Smooth muscle cell (in vitro differentiated cells): ENCODE measurements at regions not wholly inside any gene's neighbourhood (a gene's known extent, or its start where the extent isn't known, plus 50 kb on each side); places are given as distances from the start of the nearest gene placed in this dataset.
A peak's percentile ranks its signal among the peaks of the same experiment; 100 is the strongest.

Experiments used
- DNase-seq: peaks from one replicate; lab custom pipeline; 2025; ENCODE audit not compliant: unreplicated experiment; lab: John Stamatoyannopoulos, UW
- H2AFZ ChIP-seq: fragments of 200-600 bp; sonication (generic); 2 replicates; pipeline ENCODE4 v1.6.0; 2016; ENCODE audit warnings: antibody characterized with exemption, low read depth, mild to moderate bottlenecking
- H3F3A ChIP-seq: fragments of 200-600 bp; sonication (generic); 2 replicates; pipeline ENCODE4 v1.6.0; 2017; ENCODE audit warnings: antibody characterized with exemption, low read depth
- H3K27ac ChIP-seq: fragments of 200-600 bp; sonication (generic); 2 replicates; pipeline ENCODE4 v1.5.1; 2016; ENCODE audit warnings: low read depth, mild to moderate bottlenecking
- H3K27me3 ChIP-seq: fragments of 200-600 bp; sonication (generic); 2 replicates; pipeline ENCODE4 v1.6.1; 2016; ENCODE audit warnings: low read depth, mild to moderate bottlenecking
- H3K36me3 ChIP-seq: fragments of 200-600 bp; sonication (generic); 2 replicates; pipeline ENCODE4 v1.5.1; 2016; ENCODE audit warnings: low read depth
- H3K4me1 ChIP-seq: fragments of 200-600 bp; sonication (generic); 2 replicates; pipeline ENCODE4 v1.5.1; 2016; ENCODE audit warnings: low read depth
- H3K4me2 ChIP-seq: fragments of 200-600 bp; sonication (generic); 2 replicates; pipeline ENCODE4 v1.6.0; 2016; ENCODE audit warnings: mild to moderate bottlenecking
- H3K4me3 ChIP-seq: fragments of 200-600 bp; sonication (generic); 2 replicates; pipeline ENCODE4 v1.5.1; 2016; ENCODE audit warnings: mild to moderate bottlenecking
- H3K79me2 ChIP-seq: fragments of 200-600 bp; sonication (generic); 2 replicates; pipeline ENCODE4 v1.6.0; 2016; ENCODE audit warnings: low read depth, mild to moderate bottlenecking
- H3K9ac ChIP-seq: fragments of 200-600 bp; sonication (generic); 2 replicates; pipeline ENCODE4 v1.6.0; 2016; ENCODE audit warnings: low read depth
- H3K9me3 ChIP-seq: fragments of 200-600 bp; sonication (generic); replicated peaks from 2 replicates; pipeline ENCODE4 v1.5.1; 2016; ENCODE audit warnings: low read depth
- H4K20me1 ChIP-seq: fragments of 200-600 bp; sonication (generic); 2 replicates; pipeline ENCODE4 v1.6.0; 2016; ENCODE audit warnings: low read depth
- WGBS: methylation state at CpG from one replicate; pipeline ENCODE4 v1.1.7; 2016; ENCODE audit warnings: low lambda C conversion rate; 5-methylcytosine and 5-hydroxymethylcytosine counted together
- TF ChIP-seq, protein P1 (sequence below): fragments of 200-600 bp; sonication (generic); IDR thresholded peaks from 2 replicates; pipeline ENCODE4 v1.5.1; 2017; ENCODE audit warnings: borderline replicate concordance, mild to moderate bottlenecking, antibody characterized with exemption; ENCODE audit not compliant: insufficient read depth, poor library complexity, severe bottlenecking

DNA sequence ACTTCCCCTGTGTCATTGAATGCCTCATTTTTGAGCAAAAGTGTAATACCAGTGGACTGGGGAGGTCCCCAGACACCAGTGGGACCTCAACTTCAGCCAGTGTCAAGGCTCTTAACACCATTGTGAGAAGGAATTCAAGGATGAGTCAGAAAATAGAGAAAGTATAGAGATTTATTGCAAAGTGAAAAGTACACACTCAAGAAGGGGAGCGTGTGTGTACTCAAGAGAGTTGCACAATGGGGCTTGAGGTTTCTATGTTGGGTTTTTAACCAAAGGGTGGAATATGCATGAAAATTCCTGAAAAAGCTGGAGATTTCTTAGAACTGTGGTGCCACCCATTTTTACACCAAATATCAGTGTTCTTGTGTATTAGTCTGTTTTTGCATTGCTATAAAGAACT is 81.9 kb downstream of the ADCYAP1 start:
- no peaks in the 10 kb centered on the region for H4K20me1 ChIP-seq
- DNase-seq, result no peak
- H3K4me3 ChIP-seq, result no peak overlapping the region
- no peak overlapping the region for H3K9ac ChIP-seq
- H3K36me3 ChIP-seq, result no peaks in the 10 kb centered on the region
- H3K4me2 ChIP-seq, result no peak overlapping the region
- H3K79me2 ChIP-seq, result no peaks in the 10 kb centered on the region
- no peaks in the 10 kb centered on the region for H3K9me3 ChIP-seq
- 100% methylated on average over 1 of the region's 1 CpG for WGBS
- TF ChIP-seq, protein P1, sequence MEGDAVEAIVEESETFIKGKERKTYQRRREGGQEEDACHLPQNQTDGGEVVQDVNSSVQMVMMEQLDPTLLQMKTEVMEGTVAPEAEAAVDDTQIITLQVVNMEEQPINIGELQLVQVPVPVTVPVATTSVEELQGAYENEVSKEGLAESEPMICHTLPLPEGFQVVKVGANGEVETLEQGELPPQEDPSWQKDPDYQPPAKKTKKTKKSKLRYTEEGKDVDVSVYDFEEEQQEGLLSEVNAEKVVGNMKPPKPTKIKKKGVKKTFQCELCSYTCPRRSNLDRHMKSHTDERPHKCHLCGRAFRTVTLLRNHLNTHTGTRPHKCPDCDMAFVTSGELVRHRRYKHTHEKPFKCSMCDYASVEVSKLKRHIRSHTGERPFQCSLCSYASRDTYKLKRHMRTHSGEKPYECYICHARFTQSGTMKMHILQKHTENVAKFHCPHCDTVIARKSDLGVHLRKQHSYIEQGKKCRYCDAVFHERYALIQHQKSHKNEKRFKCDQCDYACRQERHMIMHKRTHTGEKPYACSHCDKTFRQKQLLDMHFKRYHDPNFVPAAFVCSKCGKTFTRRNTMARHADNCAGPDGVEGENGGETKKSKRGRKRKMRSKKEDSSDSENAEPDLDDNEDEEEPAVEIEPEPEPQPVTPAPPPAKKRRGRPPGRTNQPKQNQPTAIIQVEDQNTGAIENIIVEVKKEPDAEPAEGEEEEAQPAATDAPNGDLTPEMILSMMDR, result no peak
- no peaks in the 10 kb centered on the region for H3F3A ChIP-seq
- no peaks in the 10 kb centered on the region for H3K27me3 ChIP-seq
- H3K4me1 ChIP-seq, result peaks cover 24% of the 10 kb centered on the region
- H3K27ac ChIP-seq, result no peak overlapping the region
- H2AFZ ChIP-seq, result no peak overlapping the region

DNA sequence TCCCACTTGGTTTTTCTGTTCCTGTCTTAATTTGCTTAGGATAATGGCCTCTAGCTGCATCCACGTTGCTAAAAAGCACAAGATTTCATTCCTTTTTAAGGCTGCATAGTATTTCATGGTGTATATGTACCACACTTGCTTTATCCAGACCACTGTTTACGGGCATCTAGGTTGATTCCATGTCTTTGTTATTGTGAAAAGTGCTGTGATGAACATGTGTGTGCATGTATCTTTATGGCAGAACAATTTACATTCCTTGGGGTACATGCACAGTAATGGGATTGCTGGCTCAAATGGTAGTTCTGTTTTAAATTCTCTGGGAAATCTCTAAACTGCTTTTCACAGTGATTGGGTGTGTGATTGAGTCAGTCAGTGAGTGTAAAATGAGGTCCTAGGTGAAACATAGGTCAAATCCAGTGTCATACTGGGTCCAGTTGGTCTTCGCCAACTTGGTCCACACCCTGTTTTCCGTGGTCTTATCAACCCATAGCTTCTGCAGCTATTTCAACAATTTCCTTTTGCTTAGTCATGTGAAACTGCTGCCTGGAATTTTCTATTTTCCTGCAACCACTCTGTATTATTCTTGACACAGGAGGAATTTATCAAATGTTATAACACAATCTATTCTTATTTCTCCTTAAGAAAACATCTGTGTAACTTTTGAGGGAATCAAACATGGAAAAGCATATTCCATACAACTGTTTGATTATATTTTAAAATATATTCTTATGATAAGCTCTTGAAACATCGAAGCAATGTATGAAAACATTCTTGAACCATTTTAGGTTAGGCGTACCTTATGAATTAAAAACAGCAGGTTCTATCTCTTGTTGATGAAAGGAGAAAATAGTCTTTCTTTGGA is 82.9 kb downstream of the ADCYAP1 start:
- TF ChIP-seq, protein P1, result no peak
- peak overlapping the region; percentile 48 for H3K4me2 ChIP-seq
- no peaks in the 10 kb centered on the region for H3K36me3 ChIP-seq
- WGBS, result 77% methylated on average over 6 of the region's 6 CpGs
- no peaks in the 10 kb centered on the region for H3F3A ChIP-seq
- no peak for DNase-seq
- no peak overlapping the region for H3K27ac ChIP-seq
- H3K9ac ChIP-seq, result no peak overlapping the region
- H2AFZ ChIP-seq, result no peak overlapping the region
- no peak overlapping the region for H3K4me3 ChIP-seq
- peaks cover 24% of the 10 kb centered on the region for H3K4me1 ChIP-seq
- H3K79me2 ChIP-seq, result no peaks in the 10 kb centered on the region
- no peaks in the 10 kb centered on the region for H4K20me1 ChIP-seq
- no peaks in the 10 kb centered on the region for H3K27me3 ChIP-seq
- no peaks in the 10 kb centered on the region for H3K9me3 ChIP-seq

DNA sequence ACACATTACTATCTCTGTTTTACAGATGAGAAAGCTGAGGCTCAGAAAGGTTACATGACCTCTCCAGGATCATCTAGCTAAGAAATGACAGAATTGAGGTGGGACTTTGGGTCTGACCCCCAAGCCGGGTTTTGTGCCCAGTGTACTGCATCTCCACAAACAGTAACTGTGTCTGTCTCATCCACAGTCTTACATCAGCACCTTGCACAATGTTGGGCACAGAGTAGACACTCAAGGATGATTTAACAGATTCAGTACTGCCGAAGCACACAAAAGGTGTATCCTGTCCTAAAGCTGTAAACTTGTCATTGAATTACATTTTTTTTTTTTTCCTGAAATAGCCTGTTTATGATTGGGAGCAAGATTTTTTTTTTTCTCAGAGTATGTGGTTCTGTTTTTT is 84.8 kb downstream of the ADCYAP1 start:
- Histone ChIP-seq H3K9ac (no peak overlapping the region), H2AFZ (no peak overlapping the region), H3K9me3 (no peaks in the 10 kb centered on the region), H3K27me3 (no peaks in the 10 kb centered on the region), H3K36me3 (no peaks in the 10 kb centered on the region), H3K4me3 (no peak overlapping the region), H3F3A (no peaks in the 10 kb centered on the region), H3K4me2 (no peak overlapping the region), H3K4me1 (peaks cover 22% of the 10 kb centered on the region), H3K79me2 (no peaks in the 10 kb centered on the region), H3K27ac (no peak overlapping the region), H4K20me1 (no peaks in the 10 kb centered on the region)
- DNase-seq, result no peak
- WGBS, result 98% methylated on average over 2 of the region's 2 CpGs
- TF ChIP-seq, protein P1, result no peak

GRCh38 chr18:990197-990596 is 85.5 kb downstream of the ADCYAP1 start:
- Histone ChIP-seq H2AFZ (no peak overlapping the region), H3K79me2 (no peaks in the 10 kb centered on the region), H3K4me3 (no peak overlapping the region), H3K27me3 (no peaks in the 10 kb centered on the region), H3K4me1 (peaks cover 14% of the 10 kb centered on the region), H3K9ac (no peak overlapping the region), H3K4me2 (no peak overlapping the region), H3K9me3 (no peaks in the 10 kb centered on the region), H3K27ac (no peak overlapping the region), H4K20me1 (no peaks in the 10 kb centered on the region), H3F3A (no peaks in the 10 kb centered on the region), H3K36me3 (no peaks in the 10 kb centered on the region)
- WGBS, result 92% methylated on average over 2 of the region's 2 CpGs
- DNase-seq, result no peak
- TF ChIP-seq, protein P1, result no peak
